NCI-H2029 treated with DMSO at 0.1 percent for 48 hours (cell line): ENCODE measurements at regions not wholly inside any gene's neighbourhood (a gene's known extent, or its start where the extent isn't known, plus 50 kb on each side); places are given as distances from the start of the nearest gene placed in this dataset.
"Not testable (repeated sequence)": the region's sequence is repeated elsewhere in the genome, so short reads cannot be mapped to it uniquely, and the experiment has no call there.

Experiments used
- DNase-seq: peaks from one replicate; lab custom pipeline; 2025; lab: John Stamatoyannopoulos, UW

DNA sequence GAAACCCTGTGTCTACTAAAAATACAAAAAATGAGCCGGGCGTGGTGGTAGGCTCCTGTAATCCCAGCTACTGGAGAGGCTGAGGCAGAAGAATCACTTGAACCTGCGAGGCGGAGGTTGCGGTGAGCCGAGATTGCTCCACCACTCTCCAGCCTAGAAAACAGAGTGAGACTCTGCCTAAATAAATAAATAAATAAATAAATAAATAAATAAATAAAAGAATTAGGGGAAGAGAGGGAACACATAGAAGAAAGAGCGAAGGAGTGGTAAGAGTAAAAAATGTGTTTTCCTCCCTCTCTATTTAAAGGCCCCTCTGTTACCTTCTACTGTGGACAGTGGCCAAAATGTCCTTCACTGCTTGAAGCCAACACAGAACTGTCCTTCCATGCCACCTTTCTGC is 103.9 kb upstream of the SOX21 start:
- DNase-seq: no peak

DNA sequence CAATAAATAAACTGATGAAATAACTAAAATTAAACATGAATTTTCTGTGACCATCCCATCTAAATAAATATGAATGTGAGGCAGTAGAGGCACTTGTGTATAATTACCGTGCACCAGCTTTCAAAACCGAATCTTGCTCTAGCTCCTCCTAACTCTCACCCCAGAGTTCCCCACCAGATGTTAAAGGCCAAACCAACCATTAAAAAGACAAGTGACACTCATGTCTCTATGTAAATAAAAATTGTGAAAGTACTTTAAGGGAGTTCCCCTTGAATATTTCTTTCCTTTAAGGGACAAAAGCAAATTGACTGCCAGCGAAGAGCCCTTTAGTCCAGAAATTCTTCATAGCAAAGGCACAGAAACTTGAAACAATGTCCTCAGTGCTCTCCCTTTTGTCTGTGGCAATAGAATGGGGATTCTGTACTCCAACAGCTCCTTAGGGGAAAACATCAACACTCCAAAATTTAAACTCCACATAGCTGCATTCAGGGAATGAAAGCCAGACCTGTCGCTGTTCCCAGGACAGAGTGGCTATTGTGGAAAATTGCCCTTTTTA is 101.7 kb upstream of the SOX21 start:
- no peak for DNase-seq

DNA sequence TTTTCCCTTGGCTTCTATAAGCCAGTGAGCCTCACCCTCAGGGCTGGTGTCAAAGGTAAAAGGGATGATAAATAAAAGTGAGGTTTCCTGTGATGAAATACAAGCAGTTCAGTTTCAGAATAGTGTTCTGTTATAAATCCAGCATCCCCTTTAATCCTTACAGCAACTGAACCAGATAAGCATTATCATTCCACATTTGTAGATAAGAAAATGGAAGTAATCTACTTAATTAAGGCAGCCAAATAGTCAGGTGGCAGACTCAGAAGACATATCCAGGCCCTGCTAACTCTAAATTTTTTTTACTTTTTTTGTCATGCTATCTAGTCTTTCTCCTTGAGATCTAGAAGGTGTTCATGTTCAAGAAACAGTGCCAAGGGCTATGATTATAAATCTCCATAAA is 99.4 kb upstream of the SOX21 start:
- no peak for DNase-seq

DNA sequence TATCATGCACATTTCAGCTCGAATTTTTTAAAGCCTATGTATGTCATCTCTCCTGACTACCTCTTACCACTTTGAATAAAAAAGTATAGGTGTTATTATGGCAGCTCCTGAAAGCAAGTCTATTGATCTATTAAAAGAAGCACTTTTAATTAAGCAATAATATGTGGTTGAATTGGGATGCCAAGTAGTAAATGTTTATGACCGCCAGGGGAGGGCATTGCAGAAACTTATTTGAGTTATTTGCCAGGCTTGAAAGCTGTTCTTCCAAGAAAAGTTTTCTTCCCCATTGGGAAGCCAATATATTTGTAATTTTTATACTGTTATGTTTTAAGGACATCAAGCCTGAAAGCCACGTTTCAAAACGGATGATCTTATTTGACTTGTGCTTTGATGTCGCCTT is 88.1 kb upstream of the SOX21 start:
- DNase-seq: no peak

DNA sequence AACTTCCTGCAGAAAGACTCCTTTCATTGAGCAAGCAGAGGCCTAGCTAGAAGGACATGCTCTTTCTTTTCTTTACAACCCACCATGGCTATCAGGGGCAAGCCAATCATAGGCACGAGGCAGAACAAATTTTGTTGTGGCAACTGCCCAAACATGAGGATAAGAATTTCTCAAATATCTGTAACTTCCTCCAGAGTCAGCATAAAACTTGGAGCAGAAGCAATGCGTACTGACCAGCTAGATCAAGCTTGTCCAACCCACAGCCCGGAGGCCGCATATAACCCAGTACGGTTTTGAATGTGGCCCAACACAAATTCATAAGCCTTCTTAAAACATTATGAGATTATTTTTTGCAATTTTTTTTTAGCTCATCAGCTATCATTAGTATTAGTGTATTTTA is 87.0 kb upstream of the SOX21 start:
- no peak for DNase-seq

DNA sequence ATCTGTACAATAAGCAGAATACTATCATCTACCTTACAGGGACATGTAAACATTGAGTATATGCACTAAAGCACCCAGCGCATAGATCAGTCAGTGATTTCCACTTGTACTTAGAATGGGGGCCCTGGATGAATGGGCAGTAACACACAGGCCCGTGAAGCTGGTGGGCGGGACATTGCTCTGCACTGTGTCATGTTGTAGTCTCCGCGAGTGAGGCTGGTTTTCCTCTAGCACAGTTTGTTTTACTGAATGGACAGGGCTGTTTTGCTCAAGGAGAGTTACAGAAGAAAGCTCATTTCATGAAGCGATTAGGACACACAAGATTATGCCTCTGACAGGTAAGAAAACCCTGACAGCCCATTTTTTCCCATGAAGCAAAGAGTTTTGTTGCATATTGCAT is 86.4 kb upstream of the SOX21 start:
- DNase-seq: no peak

DNA sequence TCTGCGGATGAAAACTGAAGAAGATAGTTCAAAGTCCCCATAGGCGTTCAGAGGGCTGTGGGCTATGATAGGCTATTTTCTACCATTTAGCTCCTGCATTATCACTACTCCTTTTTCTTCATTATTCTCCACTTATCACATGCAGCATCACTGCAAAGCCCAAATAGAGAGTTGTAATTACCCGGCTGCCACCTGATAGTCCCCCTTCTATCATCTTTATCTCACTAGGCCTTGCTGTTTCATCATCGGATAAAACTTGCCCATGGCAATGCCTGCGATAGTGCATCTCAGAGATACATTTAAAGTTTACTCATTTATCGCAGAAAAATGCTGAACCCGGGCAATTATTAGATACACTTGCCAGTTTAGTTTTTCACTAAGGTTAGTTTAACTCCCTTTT is 82.9 kb upstream of the SOX21 start:
- no peak for DNase-seq

DNA sequence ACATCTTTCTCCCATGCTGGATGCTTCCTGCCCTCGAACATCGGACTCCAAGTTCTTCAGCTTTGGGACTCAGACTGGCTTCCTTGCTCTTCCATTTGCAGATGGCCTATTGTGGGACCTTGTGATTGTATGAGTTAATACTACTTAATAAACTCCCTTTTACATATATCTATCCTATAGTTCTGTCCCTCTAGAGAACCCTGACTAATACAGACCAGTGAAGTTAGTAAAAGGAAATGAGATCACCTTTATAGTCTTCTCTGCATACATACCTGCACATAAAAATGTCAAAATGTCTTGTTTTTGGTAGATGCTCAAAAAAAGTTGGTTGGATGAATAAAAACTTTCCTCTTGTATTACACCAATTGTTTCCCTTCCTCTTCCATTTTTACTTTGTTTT is 73.9 kb upstream of the SOX21 start:
- not testable (repeated sequence) for DNase-seq

DNA sequence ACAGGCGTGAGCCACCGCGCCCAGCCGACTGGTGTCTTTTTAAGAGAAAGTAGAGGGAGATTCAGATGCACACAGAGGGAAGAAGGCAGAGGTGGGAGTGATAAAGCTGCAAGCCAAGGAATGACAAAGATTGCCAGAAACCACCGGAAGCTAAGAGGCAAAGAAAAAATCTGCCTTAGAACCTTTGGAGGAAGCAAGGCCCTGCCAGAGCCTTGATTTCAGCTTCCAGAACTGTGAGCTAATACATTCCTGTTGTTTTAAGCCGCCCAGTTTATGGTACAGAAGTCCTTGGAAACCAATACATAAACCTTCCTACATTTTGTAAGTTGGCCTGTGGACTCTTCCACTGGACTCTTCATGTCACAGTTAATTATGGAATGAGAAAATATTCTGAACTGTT is 71.7 kb upstream of the SOX21 start:
- DNase-seq: no peak

DNA sequence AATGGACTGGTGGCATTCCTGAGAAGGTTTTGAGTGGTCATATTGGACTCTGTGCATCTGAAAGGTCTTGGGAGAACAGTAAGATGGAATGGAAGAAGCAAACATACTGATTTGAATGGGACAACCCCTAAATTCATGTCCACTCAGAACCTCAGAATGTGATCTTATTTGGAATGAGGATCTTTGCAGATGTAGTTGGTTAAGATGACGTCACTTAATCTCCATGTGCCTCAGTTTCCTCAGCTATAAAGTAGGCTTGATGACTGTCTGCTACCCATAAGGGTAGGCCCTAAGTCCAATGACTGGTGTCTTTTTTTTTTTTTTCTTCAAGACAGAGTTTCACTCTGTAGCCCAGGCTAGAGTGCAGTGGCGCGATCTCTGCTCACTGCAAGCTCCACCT is 71.1 kb upstream of the SOX21 start:
- no peak for DNase-seq

DNA sequence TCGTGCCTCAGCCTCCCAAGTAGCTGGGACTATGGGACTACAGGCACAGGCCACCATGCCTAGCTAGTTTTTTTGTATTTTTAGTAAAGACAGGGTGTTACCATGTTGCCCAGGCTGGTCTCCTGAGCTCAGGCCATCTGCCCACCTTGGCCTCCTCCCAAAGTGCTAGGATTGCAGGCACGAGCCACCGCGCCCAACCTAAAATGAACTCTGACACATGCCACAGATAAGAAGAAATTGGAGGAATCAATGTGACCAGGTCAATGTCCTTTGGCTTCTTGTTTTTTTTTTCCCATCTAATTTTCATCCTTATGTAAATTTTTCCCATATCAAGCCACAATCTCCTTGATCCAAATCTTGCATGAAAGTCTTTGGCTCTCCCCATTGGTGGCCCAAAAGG is 68.1 kb upstream of the SOX21 start:
- no peak for DNase-seq

DNA sequence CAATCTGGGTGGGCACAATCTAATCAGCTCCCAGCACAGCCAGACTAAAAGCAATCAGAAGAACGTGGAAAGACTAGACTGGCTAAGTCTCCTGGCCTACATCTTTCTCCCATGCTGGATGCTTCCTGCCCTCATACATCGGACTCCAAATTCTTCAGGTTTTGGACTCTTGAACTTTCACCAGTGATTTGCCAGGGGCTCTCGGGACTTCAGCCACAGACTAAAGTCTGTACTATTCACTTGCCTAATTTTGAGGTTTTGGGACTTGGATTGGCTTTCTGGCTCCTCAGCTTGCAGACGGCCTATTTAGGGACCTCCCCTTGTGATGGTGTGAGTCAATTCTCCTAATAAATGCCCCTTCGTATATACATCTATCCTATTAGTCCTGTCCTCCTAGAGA is 66.6 kb upstream of the SOX21 start:
- DNase-seq: no peak

DNA sequence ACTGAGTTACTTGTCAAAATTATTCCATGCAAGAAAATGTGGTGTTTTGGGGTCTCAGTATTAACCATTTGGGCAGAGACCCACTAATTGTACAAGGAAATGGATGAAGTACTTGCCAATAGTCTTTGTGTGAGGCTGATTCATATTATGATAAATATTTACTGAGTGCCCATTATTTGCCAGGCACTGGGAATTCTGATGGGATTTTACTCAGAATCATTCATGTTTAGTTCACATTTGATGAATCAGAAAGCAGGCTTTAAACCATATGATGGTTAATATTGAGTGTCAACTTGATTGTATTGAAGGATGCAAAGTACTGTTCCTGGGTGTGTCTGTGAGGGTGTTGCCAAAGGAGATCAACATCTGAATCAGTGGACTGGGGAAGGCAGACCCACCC is 66.2 kb upstream of the SOX21 start:
- DNase-seq: no peak

DNA sequence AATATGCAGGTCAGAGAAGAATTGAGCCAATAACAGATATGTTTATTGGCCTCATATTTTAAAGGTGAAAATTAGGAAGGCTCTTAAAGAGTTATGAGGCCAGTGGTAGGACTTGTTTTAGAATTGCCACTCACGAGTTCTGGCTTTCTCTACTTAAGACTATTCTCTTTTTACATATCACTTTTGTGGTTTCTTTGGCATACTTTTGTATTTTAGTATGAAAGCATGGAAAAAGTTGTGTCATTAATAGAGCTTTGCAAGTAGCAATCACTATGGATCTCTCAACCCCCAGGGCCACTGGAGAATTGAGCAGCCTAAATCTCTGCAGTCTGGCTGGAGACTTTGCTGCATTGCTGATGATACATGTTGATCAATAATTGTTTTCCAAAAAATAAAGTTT is 64.6 kb upstream of the SOX21 start:
- DNase-seq: no peak

DNA sequence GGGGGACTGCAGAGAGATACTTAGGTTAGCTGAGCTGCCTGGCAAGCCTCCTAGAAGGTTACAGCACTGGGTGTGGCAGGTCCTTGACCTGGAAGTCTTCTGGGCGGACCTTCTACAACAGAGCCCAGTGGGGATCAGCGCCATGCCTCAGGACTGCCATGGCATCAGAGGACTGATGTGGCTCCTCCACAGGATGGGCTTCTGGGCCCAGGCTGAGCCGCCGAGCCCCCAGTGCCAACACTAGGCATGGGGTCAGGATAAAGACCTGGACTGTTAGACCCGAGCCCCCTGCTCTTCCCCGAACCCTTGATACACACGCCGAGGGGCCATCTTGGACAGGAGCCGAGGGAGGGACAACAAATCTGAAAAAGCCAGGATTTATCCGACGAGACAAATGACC is 64.0 kb upstream of the SOX21 start:
- DNase-seq: no peak

DNA sequence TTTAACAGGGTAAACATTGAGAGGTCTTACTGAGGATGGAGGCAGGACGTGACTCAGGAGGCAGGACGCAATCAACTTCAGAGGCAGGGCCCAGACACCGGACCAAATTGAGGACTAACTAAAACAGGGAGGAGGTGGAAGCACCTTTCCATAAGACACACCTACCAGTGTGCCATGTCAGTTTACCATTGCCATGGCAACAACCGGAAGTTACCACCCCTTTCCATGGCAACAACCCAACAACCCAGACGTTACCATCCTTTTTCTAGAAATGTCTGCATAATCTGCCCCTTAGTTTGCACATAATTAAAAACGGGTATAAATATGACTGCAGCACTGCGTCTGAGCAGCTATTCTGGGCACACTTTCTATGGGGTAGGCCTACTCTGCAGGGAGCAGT is 53.5 kb upstream of the SOX21 start:
- no peak for DNase-seq

DNA sequence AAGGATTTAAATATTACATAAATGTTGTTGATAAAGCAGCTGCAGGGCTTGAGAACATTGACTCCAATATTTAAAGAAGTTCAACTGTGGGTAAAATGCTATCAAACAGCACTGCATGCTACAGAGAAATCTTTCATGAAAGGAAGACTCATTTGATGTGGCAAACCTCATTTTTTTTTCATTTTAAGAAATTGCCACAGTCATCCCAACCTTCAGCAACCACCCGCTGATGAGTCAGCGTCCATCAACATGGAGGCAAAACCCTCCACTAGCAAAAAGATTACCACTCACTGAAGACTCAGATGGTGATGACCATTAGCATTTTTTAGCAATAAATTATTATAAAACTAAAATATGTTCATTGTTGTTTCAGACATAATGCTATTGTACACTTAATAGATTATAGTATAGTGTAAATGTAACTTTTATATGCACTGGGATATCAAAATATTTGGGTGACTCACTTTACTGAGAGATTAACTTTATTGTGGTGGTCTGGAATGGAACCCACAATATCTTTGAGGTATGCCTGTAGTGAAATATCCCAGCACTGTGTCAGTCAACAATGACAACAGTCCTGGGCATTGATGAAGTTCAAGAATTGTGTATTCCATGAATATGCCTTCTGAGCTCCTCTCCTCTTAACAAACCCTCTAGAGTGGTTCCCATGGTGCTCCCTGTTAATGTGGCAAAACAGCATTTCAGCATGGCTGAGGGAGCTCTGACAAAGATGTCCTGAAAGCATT is 52.4 kb upstream of the SOX21 start:
- DNase-seq: no peak
